HCT116 (cell line): ENCODE measurements at regions not wholly inside any gene's neighbourhood (a gene's known extent, or its start where the extent isn't known, plus 50 kb on each side); places are given as distances from the start of the nearest gene placed in this dataset.

Experiments used
- ATAC-seq: fragments of 200-7000 bp; cut with Tn5 transposase; 2 replicates; pipeline ENCODE4 v1.9.1; 2020; ENCODE audit warnings: mild to moderate bottlenecking, moderate library complexity
- BruUV-seq: library from RNA; stranded (reverse); fragments of 400-500 nt; replicated peaks from 2 replicates; lab custom pipeline; 2021; lab: Mats Ljungman, UMichigan
- CTCF ChIA-PET: fragments of 300-600 bp; sonication (Branson Sonifier 250); formaldehyde crosslinking; loops from one replicate; lab custom pipeline; 2021; ENCODE audit warnings: antibody characterized with exemption; lab: Charles Lee
- POLR2A ChIA-PET: fragments of 300-600, 350-600 bp; sonication (Branson Sonifier 250); formaldehyde crosslinking; loops from one replicate; lab custom pipeline; 2021; ENCODE audit warnings: antibody characterized with exemption; lab: Charles Lee
- RAD21 ChIA-PET, 2 experiments: fragments of 300-600 bp; sonication (Branson Sonifier 250); formaldehyde crosslinking; loops; one replicate each; lab custom pipeline; 2023; ENCODE audit warnings: low total read pairs in 2 of 2; ENCODE audit not compliant: uncharacterized antibody in 2 of 2, unreplicated experiment in 2 of 2, low non-redundant PET in 1 of 2; lab: Charles Lee
- DNase-seq: peaks from one replicate; pipeline ENCODE4 v3.0.0-alpha.2; 2010; ENCODE audit warnings: low read depth, low spot score
- H2AFZ ChIP-seq: fragments of 200-600 bp; shearing (Covaris generic), sonication (generic); 2 replicates; pipeline ENCODE4 v1.6.1; 2017; ENCODE audit warnings: low read depth, mixed run types, mixed read lengths, antibody characterized with exemption, low read length; ENCODE audit not compliant: poor library complexity, severe bottlenecking
- H3K27ac ChIP-seq: 2 replicates; pipeline ENCODE4 v1.5.1; 2012; ENCODE audit warnings: low read depth, low read length
- H3K27me3 ChIP-seq: fragments of 200-600 bp; sonication (generic); 2 replicates; pipeline ENCODE4 v1.6.1; 2016; ENCODE audit warnings: mixed run types, low read length, mixed read lengths; ENCODE audit not compliant: insufficient read depth
- H3K36me3 ChIP-seq, 2 experiments: fragments of 200-500 bp in 1 of 2; fragments of 200-600 bp in 1 of 2; sonication (Bioruptor generic) in 1 of 2; sonication (generic) in 1 of 2; 2 replicates each; pipeline versions ENCODE4 v1.5.1 to v1.6.1; 2014 to 2016; ENCODE audit warnings: low read length in 2 of 2, inconsistent platforms in 1 of 2, mixed read lengths in 1 of 2, mixed run types in 1 of 2; ENCODE audit not compliant: insufficient read depth in 2 of 2, control insufficient read depth in 1 of 2
- H3K4me1 ChIP-seq, 2 experiments: fragments of 200-600 bp in 1 of 2; sonication (generic) in 1 of 2; 2 replicates each; pipeline versions ENCODE4 v1.5.1 to v1.6.1; 2012 to 2017; ENCODE audit warnings: low read length in 2 of 2, inconsistent platforms in 1 of 2, mild to moderate bottlenecking in 1 of 2, mixed read lengths in 1 of 2, mixed run types in 1 of 2, moderate library complexity in 1 of 2; ENCODE audit not compliant: insufficient read depth in 2 of 2, control insufficient read depth in 1 of 2
- H3K4me2 ChIP-seq: fragments of 200-600 bp; sonication (generic); 2 replicates; pipeline ENCODE4 v1.6.1; 2017; ENCODE audit warnings: mixed run types, low read length, mixed read lengths
- H3K4me3 ChIP-seq, 2 experiments: fragments of 200-600 bp in 1 of 2; sonication (generic) in 1 of 2; replicated peaks in 1 of 2; 2 replicates each; pipeline ENCODE4 v1.5.1; 2011 to 2016; ENCODE audit warnings: low read length in 2 of 2, control low read depth in 1 of 2, low read depth in 1 of 2, mild to moderate bottlenecking in 1 of 2, mixed read lengths in 1 of 2, mixed run types in 1 of 2
- H3K79me2 ChIP-seq: fragments of 200-600 bp; sonication (generic); 2 replicates; pipeline ENCODE4 v1.6.1; 2017; ENCODE audit warnings: mild to moderate bottlenecking, mixed run types, low read length, moderate library complexity, mixed read lengths; ENCODE audit not compliant: insufficient read depth
- H3K9ac ChIP-seq: fragments of 200-600 bp; sonication (generic); 2 replicates; pipeline ENCODE4 v1.6.1; 2016; ENCODE audit warnings: low read length, mixed read lengths
- H3K9me2 ChIP-seq: fragments of 200-600 bp; sonication (generic), shearing (Covaris generic); 2 replicates; pipeline ENCODE4 v1.6.1; 2017; ENCODE audit warnings: mixed run types, mild to moderate bottlenecking, moderate library complexity; ENCODE audit not compliant: insufficient read depth
- H3K9me3 ChIP-seq, 2 experiments: fragments of 200-500 bp in 1 of 2; fragments of 200-600 bp in 1 of 2; sonication (Bioruptor generic) in 1 of 2; sonication (generic) in 1 of 2; 2 replicates each; pipeline ENCODE4 v1.6.1; 2014 to 2017; ENCODE audit warnings: low read length in 2 of 2, mixed read lengths in 2 of 2, inconsistent platforms in 1 of 2, low read depth in 1 of 2, mild to moderate bottlenecking in 1 of 2, mixed run types in 1 of 2, moderate library complexity in 1 of 2; ENCODE audit not compliant: control insufficient read depth in 1 of 2, insufficient read depth in 1 of 2
- H4K20me1 ChIP-seq: fragments of 200-600 bp; sonication (generic), shearing (Covaris generic); 2 replicates; pipeline ENCODE4 v1.6.1; 2017; ENCODE audit warnings: mixed run types, mild to moderate bottlenecking, moderate library complexity; ENCODE audit not compliant: insufficient read depth
- ATF3 ChIP-seq: IDR thresholded peaks from 2 replicates; pipeline ENCODE4 v1.6.1; 2012
- REST ChIP-seq: IDR thresholded peaks from 2 replicates; pipeline ENCODE4 v1.6.1; 2012; ENCODE audit warnings: low read depth
- intact Hi-C: fragments of 100-400 bp; cut with micrococcal nuclease; formaldehyde crosslinking; loops from 2 replicates; pipeline ENCODE4 v1.10.0; 2022
- TF ChIP-seq, protein P1 (sequence below): IDR thresholded peaks from 2 replicates; pipeline ENCODE4 v1.6.1; 2011; ENCODE audit warnings: mild to moderate bottlenecking, low read length, moderate library complexity; ENCODE audit not compliant: insufficient replicate concordance; ENCODE audit errors: extremely low read depth

GRCh38 chr10:33981301-33981700, 646.8 kb upstream of the NRP1 start (continued):
- TF ChIP-seq REST (no peak), ATF3 (no peak)

- Histone ChIP-seq H3K4me1 (no peaks in the 10 kb centered on the region), H3K36me3 (no peaks in the 10 kb centered on the region), H3K27ac (no peak overlapping the region), H4K20me1 (no peaks in the 10 kb centered on the region), H3K9me2 (no peaks in the 10 kb centered on the region), H2AFZ (no peak overlapping the region), H3K4me2 (no peak overlapping the region), H3K79me2 (no peaks in the 10 kb centered on the region), H3K27me3 (no peaks in the 10 kb centered on the region), H3K9me3 (no peaks in the 10 kb centered on the region), H3K4me3 (no peak overlapping the region), H3K9ac (no peak overlapping the region)
- BruUV-seq: no TSS peak
- DNase-seq (no peak), ATAC-seq (no peak)
- intact Hi-C loops: no loop called here
- ChIA-PET RAD21 (no interaction called here), POLR2A (no interaction called here), CTCF (no interaction called here)
- TF ChIP-seq, protein P1, sequence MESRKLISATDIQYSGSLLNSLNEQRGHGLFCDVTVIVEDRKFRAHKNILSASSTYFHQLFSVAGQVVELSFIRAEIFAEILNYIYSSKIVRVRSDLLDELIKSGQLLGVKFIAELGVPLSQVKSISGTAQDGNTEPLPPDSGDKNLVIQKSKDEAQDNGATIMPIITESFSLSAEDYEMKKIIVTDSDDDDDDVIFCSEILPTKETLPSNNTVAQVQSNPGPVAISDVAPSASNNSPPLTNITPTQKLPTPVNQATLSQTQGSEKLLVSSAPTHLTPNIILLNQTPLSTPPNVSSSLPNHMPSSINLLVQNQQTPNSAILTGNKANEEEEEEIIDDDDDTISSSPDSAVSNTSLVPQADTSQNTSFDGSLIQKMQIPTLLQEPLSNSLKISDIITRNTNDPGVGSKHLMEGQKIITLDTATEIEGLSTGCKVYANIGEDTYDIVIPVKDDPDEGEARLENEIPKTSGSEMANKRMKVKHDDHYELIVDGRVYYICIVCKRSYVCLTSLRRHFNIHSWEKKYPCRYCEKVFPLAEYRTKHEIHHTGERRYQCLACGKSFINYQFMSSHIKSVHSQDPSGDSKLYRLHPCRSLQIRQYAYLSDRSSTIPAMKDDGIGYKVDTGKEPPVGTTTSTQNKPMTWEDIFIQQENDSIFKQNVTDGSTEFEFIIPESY: no peak
These were observed 644.7 kb upstream of the NRP1 start for GRCh38 chr10:33979195-33979594.
